Fibroblast of skin of right quadriceps (primary cell): ENCODE measurements at regions not wholly inside any gene's neighbourhood (a gene's known extent, or its start where the extent isn't known, plus 50 kb on each side); places are given as distances from the start of the nearest gene placed in this dataset.
"Not testable (repeated sequence)": the region's sequence is repeated elsewhere in the genome, so short reads cannot be mapped to it uniquely, and the experiment has no call there.

Experiments
- DNase-seq: peaks from one replicate; pipeline ENCODE4 v3.0.0-alpha.2; 2013

DNA sequence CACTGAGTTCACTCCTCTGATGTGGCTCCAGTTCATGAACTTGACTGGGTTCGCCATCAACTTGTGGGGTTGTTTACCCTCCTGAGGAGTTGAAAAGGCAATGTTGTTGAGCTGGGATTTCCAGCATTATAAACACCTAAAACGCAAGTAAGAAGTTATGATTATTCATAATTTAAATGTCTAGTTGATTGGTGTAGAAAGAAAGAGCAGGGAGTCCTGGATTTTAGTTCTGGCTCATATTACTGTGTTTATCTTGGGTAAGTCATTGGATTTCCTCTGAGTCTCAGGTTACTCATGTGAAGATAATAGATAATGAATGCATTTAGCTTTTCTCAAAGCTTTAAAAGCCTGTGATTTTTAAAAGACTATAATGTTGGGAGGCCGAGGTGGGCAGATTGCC lies 438.0 kb upstream of the CDH20 start:
- DNase-seq, result no peak

DNA sequence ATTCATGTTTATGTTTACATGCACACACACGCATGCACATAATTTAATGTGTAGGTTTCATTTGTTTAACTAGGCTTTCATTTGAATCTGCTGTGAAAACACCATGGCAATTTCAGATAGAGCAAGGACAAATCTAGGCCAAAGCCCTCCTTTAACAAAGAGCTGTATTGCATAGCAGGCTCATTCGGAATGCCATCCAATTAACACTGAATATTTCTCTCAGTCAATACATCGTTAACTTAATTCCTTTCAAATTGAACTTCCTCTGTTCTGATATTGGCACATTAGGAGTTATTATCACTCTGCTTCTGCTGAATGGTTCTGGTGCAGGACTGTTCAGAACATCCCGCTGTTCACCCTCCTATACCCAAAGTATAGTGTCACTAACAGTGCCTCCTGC lies 435.1 kb upstream of the CDH20 start:
- DNase-seq, result no peak

DNA sequence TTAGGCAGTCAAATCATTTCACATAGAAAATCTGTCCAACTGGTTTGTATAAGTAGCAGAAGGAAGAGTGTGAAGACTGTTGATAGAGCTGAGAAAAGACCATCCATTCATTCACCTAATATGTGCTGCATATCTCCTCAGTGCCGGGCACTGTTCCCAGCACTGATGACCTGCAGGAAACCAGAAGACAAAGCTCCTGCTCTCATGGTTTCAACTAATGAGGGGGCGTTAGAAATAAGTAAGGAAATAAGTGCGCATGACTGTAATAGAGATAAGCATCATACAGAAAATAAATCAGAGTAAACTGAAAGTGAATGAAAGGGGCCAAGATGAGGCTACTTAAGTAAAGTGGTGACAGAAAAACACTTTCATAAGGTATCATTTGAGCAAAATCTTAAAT lies 427.5 kb upstream of the CDH20 start:
- DNase-seq, result no peak

DNA sequence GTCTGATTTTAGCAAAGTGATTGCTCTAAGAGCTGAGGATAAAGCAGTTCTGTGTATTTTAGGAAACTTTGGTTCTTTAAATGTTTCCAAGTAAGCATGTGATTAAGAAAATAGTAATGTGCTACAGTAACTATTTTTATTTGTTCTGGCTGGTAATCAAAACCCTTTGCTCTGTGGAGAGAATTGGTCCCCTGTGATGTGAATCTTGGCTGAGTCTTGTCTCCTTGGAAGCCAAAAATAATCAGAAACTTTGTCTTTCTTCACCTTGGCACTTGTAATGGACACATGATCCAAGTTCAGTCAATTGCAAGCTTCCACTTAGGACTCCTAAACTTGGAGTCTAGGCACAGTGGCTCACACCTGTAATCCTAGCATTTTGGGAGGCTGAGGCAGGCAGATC lies 422.7 kb upstream of the CDH20 start:
- DNase-seq, result peak; percentile 43

DNA sequence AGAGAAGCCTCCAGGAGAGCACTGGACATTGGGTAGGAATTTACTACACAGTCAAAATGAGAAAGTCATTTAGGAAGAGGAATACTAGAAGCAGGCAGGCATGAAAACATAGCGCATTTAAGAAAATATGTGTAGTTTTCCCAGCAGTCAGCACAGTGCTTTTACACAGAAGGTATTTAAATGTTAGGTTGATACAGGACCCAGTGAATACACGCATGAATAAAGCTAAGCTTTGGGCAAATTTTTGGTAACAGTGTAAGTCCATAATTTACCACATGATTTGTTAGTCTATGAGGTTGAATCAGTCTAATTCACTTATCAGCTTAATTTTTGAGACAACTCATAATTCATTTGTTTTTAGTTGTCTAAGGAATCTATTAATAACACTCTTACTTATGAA lies 421.7 kb upstream of the CDH20 start:
- DNase-seq, result no peak

DNA sequence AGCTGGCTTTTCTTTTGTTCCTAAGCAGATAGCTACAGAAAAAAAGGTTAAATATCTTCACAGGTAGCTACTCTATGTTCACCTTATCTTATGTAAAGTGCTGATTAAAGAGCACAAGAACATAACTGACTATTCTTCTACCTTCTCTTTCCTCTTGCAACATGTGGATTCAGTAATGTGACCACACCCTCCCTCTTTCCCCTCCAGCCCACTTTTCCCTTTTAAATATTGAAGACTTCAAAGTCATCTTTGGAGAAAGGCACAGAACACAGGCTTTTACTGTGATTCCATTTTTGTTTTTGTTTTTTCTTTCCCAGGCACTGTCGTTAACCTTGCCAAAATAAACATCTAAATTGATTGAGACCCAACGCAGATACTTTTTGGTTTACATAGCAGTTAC lies 418.1 kb upstream of the CDH20 start:
- DNase-seq, result no peak

DNA sequence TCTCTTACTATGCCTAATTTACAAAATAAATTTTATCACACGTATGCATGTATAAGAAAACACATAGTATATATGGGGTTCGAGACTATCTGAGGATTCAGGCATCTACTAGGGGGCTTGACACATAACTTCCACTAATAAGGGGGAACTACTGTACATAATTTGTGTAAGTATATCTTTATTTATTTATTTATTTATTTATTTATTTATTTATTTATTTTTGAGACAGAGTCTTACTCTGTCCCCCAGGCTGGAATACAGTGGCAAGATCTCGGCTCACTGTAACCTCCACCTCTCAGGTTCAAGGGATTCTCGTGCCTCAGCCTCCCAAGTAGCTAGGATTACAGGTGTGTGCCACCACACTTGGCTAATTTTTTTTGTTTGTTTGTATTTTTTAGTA lies 414.4 kb upstream of the CDH20 start:
- not testable (repeated sequence) for DNase-seq

DNA sequence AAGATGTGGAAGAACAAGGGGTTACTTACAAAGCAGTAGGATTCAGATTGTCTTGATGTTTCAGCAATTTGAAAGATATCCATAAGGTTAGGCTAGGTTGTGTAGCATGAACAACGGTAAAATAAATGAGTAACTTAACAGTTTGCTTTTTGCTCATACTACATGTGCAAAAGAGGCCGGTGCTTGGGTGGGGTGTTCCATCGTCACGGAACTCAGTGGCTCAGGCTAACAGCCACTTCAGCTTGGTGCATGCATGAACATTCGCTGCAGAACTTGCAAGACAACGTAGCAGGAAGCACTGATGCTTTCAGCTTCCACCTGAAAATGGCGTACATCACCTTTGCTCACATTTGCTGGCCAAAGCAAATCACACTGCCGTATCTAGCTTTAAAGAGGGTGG lies 407.3 kb upstream of the CDH20 start:
- no peak for DNase-seq

DNA sequence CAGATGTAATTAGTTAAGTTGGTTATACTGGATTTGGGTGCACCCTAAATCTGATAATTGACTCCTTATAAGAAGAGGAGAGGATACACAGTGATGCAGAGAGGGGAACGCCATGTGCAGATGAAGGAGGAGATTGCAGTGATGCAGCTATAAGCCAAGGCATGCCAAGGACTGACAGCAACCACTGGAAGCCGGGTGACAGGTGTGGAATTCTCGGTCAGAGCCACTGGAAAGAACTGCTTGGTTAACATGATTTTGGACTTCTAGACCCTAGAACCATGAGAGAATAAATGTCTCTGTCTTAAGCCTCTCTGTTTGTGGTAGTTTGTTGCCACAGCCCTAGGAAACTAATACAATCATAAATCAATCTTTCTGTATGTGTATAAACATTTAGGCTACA lies 403.3 kb upstream of the CDH20 start:
- DNase-seq, result no peak

DNA sequence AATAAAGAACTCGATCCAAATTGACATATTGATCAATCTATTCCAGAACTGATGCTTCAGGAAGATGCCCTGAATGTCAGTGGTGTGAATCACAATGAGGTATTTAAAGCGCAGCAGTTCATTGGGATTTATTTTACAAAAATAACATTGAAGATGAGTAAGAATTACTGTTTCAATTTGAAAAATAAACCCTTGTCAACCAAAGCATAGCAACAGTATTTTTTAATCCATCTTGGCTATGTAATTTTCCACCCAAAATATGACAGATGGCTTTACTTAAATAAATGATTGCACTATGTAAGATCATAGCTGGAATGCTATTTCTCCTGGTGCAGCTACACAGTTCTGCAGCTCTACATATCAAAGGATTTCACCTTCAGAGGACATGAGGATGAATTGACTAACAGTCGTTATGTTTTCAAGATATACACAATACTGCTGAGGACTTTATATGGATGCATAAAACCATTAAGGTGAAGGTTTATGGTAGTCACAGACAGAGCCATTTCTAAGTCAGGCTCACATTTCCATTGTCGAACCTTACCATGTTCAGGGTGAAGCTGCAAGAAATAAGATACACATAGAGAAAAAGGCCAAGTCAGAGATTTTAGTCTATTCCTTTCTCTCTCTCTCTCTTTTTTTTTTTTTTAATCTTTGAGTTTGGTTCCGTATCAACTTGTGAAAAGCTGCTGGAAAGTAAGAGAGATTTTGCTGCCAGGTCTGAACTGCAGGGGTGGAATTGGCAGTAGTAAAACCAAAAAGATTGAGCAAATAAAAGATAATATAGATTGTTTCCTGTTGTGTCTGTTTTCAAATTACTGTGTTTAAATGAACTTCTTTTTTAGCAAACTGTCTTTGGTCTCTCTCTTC lies 398.0 kb upstream of the CDH20 start:
- DNase-seq, result peak; percentile 36

DNA sequence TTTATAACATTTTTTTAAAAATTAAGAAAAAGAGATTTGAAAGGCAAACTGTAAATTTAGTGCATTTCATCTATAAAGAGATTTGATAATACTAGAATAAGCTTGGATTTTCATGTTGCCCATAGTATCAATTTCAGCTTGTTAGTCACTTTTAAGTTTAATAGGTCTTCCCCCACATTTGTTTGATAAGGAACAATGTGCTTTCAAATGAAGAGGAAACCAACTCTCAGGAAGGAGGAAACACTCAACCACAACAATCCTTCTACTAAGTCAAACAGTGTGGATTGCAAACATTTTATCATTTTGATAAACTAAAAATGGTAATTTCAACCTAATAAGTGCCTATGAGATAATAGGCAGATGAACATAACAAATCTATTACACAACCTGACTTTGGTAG lies 397.1 kb upstream of the CDH20 start:
- DNase-seq, result no peak

DNA sequence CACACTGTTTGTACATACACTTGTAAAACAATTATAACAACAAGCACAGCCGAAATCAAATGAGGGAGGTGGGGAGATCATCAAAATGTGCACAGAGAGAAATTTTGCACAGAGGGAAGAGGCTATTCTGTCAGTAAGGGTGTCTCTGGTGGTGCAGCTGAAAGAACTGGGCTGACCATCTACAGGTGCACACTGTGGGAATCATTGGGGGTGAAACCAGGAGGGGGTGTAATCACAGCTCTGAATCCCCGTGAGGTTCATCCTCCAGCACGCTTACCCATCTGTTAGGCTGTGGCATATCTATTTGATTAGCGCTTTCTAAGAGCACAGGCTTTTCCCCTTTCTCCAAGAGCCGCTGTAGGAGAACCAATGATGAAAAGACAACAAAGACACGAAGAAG lies 389.9 kb upstream of the CDH20 start:
- no peak for DNase-seq

DNA sequence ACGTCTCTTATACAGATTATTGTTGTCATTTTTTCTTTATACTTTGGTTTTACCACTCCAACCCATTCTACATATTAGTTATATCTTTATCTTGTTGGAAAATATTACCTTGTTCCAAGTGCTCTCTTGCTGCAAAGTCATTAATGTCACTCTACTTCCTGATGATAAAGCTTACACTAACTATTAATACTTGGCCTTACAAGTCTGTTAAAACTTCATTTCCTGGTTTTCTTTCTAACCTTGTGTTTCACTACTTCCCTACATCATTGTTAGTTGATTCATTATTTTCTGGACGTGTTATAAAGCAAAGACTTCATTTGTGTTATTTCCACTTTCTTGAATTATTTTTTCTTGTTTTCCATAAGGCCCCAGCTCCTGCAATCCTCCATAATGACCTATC lies 382.6 kb upstream of the CDH20 start:
- DNase-seq, result no peak

DNA sequence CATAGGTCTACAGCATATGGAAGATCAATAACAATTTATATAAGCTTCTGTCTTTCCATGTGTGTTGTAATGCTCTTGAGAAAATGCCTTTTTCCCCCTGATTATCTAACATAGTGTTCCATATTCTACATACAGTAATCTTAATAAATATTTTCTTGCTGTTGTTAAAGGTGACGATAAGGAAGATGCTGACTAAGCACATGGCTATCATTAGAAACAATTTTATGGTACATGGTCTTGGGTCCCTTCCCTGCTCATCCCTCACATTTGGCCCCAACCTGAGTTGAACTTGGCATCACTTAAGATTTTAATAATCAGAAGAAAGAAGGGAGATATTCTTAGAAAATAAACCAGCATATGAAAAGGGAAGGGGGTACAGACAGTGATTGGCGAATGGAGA lies 382.1 kb upstream of the CDH20 start:
- no peak for DNase-seq

DNA sequence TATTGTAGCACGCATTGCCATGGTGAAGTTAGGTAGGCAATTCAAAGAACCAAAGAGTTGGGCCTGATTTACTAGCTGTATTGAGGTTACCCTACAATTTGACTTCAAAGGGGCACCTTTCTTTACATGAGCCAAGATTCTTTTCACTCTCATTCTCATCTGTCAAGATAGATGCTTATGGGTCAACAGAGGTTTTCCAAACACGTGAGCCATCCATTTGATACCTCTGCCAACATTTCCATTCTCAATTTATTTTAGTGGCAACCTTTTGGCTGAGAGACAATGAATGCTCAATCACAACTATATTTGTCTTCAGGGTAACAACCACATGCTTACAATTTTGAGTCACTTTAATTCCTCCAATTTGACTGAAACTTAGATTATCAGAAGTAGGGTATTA lies 370.6 kb upstream of the CDH20 start:
- no peak for DNase-seq

DNA sequence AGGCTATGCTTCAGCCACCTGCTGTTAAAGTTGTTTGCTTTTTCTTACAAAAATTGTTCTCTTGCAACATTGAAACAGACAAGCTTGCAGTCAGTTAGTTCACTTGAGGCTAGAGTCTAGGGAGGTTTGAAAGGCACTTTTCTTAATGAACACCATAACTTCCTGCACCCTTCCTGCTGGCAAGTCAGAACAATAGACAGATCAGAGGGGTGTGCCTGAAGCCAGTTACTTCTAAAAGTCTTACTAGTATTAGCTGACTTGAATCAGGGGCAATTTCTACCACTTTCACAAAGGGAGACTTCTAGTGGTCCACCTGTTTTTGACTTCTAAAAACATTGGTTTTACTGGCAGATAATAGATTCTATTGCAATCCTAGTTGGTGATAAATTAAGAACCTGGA lies 367.4 kb upstream of the CDH20 start:
- DNase-seq, result no peak

DNA sequence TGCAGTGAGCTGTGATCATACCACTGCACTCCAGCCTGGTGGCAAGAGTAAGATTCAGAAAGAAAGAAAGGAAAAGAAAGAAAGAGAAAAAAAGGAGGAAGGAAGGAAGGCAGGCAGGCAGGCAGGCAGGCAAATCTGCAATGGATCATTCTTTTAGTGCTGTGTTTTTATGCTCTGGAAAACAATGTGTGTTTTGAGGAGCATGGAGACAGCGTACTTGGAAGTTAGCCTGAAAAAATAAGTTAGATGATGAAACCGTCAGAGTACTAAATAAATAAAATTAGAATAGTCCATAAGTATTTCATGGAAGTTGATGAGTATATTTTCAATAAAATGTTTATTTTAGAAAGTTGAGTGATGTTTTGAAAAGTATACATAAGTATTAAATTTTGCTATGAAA lies 366.4 kb upstream of the CDH20 start:
- no peak for DNase-seq

DNA sequence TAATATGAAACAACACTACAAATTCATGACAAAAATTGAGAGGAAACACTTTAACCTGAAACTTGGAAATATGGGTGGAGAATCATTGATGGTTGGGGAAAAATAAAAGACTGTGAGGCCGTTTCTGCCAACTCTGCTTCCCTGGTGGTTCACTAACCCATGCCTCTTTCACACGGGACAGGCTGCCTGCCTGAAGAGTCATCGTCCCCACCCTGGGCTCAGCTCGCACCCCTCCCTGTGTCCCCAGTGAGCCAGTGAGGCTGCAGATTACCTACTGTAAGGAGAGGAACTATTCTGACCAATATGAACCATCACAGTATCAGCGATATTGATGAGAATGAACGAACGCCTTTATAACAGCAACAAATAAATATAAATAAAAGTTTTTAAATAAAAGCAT lies 357.8 kb upstream of the CDH20 start:
- no peak for DNase-seq

DNA sequence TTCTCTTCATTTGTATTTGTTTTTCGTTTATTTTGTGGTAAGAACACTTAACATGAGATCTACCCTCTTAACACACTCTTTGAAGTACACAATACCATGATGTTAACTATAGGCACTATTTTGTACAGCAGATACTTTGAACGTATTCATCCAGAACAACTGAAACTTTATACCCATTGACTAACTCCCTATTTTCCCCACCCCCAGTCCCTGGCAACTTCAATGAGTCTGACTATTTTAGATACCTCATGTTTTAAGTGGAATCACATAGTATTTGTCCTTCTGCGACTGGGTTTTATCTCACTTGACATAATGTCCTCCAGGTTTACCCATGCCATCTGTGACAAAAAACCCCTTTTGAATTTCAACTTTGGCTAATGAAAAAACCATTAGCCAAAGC lies 356.3 kb upstream of the CDH20 start:
- DNase-seq, result no peak

DNA sequence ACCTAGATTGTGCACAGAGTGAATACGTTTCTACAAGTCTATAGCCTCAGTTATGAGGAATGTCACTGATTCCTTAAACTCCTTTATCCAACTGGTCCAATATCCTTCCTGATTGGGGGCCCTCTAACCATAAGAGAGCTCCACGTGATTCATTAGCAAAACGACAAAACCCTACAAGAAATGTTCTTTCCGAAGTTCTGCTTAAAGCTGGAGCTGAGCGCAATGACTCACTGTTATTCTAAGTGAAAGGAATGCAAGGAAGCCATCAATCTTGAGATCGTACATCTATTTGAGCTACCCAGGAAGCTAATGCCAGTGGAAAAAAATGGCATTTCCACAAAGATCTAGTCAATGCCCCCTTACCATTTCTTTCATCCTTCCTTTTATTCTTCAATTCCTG lies 354.9 kb upstream of the CDH20 start:
- DNase-seq, result peak; percentile 86

DNA sequence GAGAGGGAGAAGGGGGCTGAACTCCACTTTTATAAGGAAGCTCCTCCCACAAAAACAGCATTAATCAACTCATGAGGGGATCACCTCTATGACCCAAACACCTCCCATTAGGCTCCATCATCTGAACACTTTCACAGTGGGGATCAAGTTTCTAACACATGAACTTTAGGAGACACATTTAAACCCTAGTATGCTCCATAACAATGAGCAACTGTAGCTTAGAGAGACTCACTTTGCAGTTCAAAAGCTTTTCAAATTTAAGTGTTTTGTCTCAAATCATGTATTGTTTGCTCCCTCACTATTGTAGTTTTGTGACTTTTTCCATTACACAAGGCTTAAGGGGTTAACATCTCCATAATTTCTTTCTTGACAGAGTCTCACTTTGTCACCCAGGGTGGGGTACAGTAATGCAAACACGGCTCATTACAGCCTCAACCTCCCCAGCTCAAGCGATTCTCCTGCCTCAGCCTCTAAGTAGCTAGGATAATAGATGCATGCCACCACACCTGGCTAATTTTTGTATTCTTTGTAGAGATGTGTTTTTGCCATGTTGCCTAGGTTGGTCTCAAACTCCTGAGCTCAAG lies 352.7 kb upstream of the CDH20 start:
- DNase-seq, result no peak

DNA sequence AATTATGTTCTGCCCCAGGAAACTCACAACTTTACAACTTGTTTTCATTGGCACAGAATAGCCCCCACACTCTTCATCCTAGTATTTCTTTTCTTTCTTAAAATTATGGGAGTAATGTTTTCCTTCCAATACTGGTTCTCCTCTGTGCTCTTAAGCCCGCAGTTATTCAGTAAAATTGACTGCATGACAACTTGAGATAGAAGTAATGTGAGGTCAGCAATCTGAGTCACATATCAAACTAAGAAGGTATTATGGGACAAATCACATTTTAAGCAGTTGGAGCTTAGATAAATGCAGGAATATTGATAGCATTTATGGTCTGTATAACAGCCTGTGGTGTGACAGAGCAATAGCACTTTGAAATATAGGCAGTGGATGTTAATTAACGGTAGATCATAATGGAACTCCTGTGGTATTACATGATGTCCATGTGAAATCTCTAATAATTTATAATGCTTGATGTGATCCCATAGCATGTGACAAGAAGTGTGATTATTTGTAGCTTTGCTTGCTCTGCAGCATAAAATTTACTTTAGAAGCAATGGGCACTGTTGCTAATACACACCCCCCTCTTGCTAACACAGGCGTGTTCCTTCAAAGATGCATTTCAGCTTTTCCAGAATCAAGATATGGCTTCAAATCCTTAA lies 351.4 kb upstream of the CDH20 start:
- DNase-seq, result peak; percentile 5

DNA sequence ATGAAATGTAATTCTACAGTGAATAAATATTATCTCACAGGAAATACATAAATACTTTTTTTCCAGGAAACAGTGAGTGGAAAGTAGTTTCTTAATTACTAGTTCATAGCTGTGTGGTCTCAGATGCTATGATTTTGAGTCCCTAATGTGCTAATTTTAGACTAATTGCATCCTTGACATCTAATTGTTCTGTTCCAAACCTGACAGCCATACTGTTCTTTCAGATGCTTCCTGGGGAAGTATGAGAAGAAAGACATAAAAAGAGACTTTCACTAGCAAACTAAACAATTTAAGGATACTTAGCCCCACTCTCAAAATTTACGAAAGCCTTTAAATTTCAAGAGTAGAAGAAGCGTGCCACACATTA lies 350.9 kb upstream of the CDH20 start:
- DNase-seq, result no peak

DNA sequence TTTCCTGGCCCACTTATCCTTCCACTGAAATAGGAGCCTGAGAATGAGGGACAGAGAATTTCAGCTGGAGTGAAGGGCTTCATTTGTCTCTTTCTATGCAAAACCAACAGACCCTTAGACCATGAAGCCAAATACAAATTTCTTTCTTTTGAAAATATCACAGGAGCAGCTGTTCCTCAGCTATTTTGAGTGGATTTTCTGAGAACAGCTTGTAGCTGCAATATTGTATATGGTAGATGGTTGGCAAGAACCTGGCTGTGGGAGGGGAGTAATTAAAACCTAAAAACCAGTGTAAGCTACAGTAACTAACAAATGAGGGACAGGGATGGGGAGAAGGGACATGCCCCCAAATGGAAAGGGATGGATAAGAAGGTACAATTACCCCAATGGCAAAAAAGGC lies 350.3 kb upstream of the CDH20 start:
- no peak for DNase-seq

DNA sequence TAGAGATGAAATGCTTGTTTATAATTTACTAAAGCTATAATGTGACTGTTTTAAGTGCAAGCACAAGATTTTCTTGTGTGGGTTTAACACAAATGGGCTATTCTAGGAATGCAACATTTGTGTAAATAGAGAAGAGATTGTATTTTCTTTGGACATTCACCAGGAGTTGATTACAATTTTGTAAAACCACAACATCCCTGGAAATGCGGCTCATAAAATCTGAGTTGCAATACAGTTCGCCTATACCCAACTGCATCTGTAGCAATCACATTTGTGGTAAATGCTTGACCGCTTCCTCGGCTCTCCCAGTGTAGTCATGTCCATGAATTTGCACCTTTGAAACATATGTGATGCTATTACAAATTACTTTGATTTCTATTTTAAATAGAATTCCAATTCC lies 348.7 kb upstream of the CDH20 start:
- peak; percentile 88 for DNase-seq
